GM21576 (cell line): ENCODE measurements at regions not wholly inside any gene's neighbourhood (a gene's known extent, or its start where the extent isn't known, plus 50 kb on each side); places are given as distances from the start of the nearest gene placed in this dataset.
"Not testable (repeated sequence)": the region's sequence is repeated elsewhere in the genome, so short reads cannot be mapped to it uniquely, and the experiment has no call there.

ENCODE experiments used
- ATAC-seq: cut with Tn5 transposase; IDR thresholded peaks from one replicate; pipeline ENCODE4 v1.9.1; 2021; ENCODE audit warnings: mild to moderate bottlenecking, moderate library complexity; ENCODE audit not compliant: unreplicated experiment

- ATAC-seq: not testable (repeated sequence)
These were observed 130.9 kb upstream of the MAMLD1 start for GRCh38 chrX:150232222-150232621.

- no peak for ATAC-seq
These were observed 129.0 kb upstream of the MAMLD1 start for GRCh38 chrX:150234126-150234525.

- no peak for ATAC-seq
These were observed 126.8 kb upstream of the MAMLD1 start for GRCh38 chrX:150236327-150236726.

GRCh38 chrX:150238632-150239382 is 124.3 kb upstream of the MAMLD1 start:
- ATAC-seq: no peak

GRCh38 chrX:150239946-150240642 is 123.0 kb upstream of the MAMLD1 start:
- ATAC-seq: no peak

GRCh38 chrX:150240643-150240970 is 122.5 kb upstream of the MAMLD1 start:
- no peak for ATAC-seq

GRCh38 chrX:150253959-150254620 is 109.0 kb upstream of the MAMLD1 start:
- ATAC-seq: no peak

GRCh38 chrX:150254909-150255308 is 108.2 kb upstream of the MAMLD1 start:
- ATAC-seq: no peak

- ATAC-seq: no peak
These were observed 107.4 kb upstream of the MAMLD1 start for GRCh38 chrX:150255441-150256296.

- ATAC-seq: no peak
These were observed 106.8 kb upstream of the MAMLD1 start for GRCh38 chrX:150256297-150256650.

GRCh38 chrX:150257353-150258175 is 105.6 kb upstream of the MAMLD1 start:
- ATAC-seq: no peak

- no peak for ATAC-seq
These were observed 105.0 kb upstream of the MAMLD1 start for GRCh38 chrX:150258176-150258425.

- no peak for ATAC-seq
These were observed 104.4 kb upstream of the MAMLD1 start for GRCh38 chrX:150258463-150259430.

- ATAC-seq: no peak
These were observed 100.7 kb upstream of the MAMLD1 start for GRCh38 chrX:150262456-150262855.

GRCh38 chrX:150268839-150269355 is 94.2 kb upstream of the MAMLD1 start:
- no peak for ATAC-seq

GRCh38 chrX:150269605-150270254 is 93.4 kb upstream of the MAMLD1 start:
- no peak for ATAC-seq

GRCh38 chrX:150270622-150271021 is 92.5 kb upstream of the MAMLD1 start:
- ATAC-seq: no peak

- ATAC-seq: not testable (repeated sequence)
These were observed 89.4 kb upstream of the MAMLD1 start for GRCh38 chrX:150273575-150274294.
